ENCODE measurements at regions not wholly inside any gene's neighbourhood (a gene's known extent, or its start where the extent isn't known, plus 50 kb on each side); places are given as distances from the start of the nearest gene placed in this dataset.
A peak's percentile ranks its signal among the peaks of the same experiment; 100 is the strongest.

GRCh38 chr6:156309017-156309416 lies 468.2 kb upstream of the ARID1B start:
- Mint-ChIP-seq H3K27ac (no peak overlapping the region), H3K4me1 (ENCODE audit: low read depth) (no peaks in the 10 kb centered on the region), H3K9me3 (ENCODE audit: low read depth) (no peaks in the 10 kb centered on the region), H3K36me3 (no peaks in the 10 kb centered on the region), H3K4me3 (no peak overlapping the region), H3K27me3 (no peaks in the 10 kb centered on the region)

GRCh38 chr6:156308604-156309003 lies 468.6 kb upstream of the ARID1B start:
- no peak overlapping the region for H3K27ac Mint-ChIP-seq
- H3K27me3 Mint-ChIP-seq, result no peaks in the 10 kb centered on the region
- H3K36me3 Mint-ChIP-seq, result no peaks in the 10 kb centered on the region
- no peak overlapping the region for H3K4me3 Mint-ChIP-seq
- H3K4me1 Mint-ChIP-seq (ENCODE audit: low read depth), result no peaks in the 10 kb centered on the region
- H3K9me3 Mint-ChIP-seq (ENCODE audit: low read depth), result no peaks in the 10 kb centered on the region

GRCh38 chr6:156306531-156306930 lies 470.6 kb upstream of the ARID1B start:
- Mint-ChIP-seq H3K27ac (no peak overlapping the region), H3K9me3 (ENCODE audit: low read depth) (no peaks in the 10 kb centered on the region), H3K4me3 (no peak overlapping the region), H3K36me3 (no peaks in the 10 kb centered on the region), H3K27me3 (no peaks in the 10 kb centered on the region), H3K4me1 (ENCODE audit: low read depth) (no peaks in the 10 kb centered on the region)

GRCh38 chr6:156283091-156283490 lies 494.1 kb upstream of the ARID1B start:
- peaks cover 6% of the 10 kb centered on the region for H3K27me3 Mint-ChIP-seq
- no peak overlapping the region for H3K4me3 Mint-ChIP-seq
- no peaks in the 10 kb centered on the region for H3K9me3 Mint-ChIP-seq (ENCODE audit: low read depth)
- H3K36me3 Mint-ChIP-seq, result no peaks in the 10 kb centered on the region
- no peaks in the 10 kb centered on the region for H3K4me1 Mint-ChIP-seq (ENCODE audit: low read depth)
- H3K27ac Mint-ChIP-seq, result no peak overlapping the region

- Mint-ChIP-seq H3K4me1 (ENCODE audit: low read depth) (no peaks in the 10 kb centered on the region), H3K4me3 (no peak overlapping the region), H3K36me3 (peaks cover 3% of the 10 kb centered on the region), H3K27ac (no peak overlapping the region), H3K27me3 (peaks cover 6% of the 10 kb centered on the region), H3K9me3 (ENCODE audit: low read depth) (peaks cover 4% of the 10 kb centered on the region)
Observed at GRCh38 chr6:156282087-156282486, 495.1 kb upstream of the ARID1B start.

- H3K36me3 Mint-ChIP-seq, result peaks cover 3% of the 10 kb centered on the region
- H3K4me3 Mint-ChIP-seq, result no peak overlapping the region
- H3K9me3 Mint-ChIP-seq (ENCODE audit: low read depth), result peaks cover 4% of the 10 kb centered on the region
- H3K4me1 Mint-ChIP-seq (ENCODE audit: low read depth), result no peaks in the 10 kb centered on the region
- no peak overlapping the region for H3K27ac Mint-ChIP-seq
- peaks cover 3% of the 10 kb centered on the region for H3K27me3 Mint-ChIP-seq
Observed at GRCh38 chr6:156281266-156281665, 495.9 kb upstream of the ARID1B start.

GRCh38 chr6:156280065-156280464 lies 497.1 kb upstream of the ARID1B start:
- H3K4me1 Mint-ChIP-seq (ENCODE audit: low read depth), result no peaks in the 10 kb centered on the region
- peaks cover 3% of the 10 kb centered on the region for H3K36me3 Mint-ChIP-seq
- peaks cover 4% of the 10 kb centered on the region for H3K9me3 Mint-ChIP-seq (ENCODE audit: low read depth)
- H3K4me3 Mint-ChIP-seq, result no peak overlapping the region
- no peak overlapping the region for H3K27ac Mint-ChIP-seq
- peaks cover 4% of the 10 kb centered on the region for H3K27me3 Mint-ChIP-seq

GRCh38 chr6:156279261-156279969 lies 497.8 kb upstream of the ARID1B start:
- peaks cover 4% of the 10 kb centered on the region for H3K9me3 Mint-ChIP-seq (ENCODE audit: low read depth)
- H3K4me1 Mint-ChIP-seq (ENCODE audit: low read depth), result no peaks in the 10 kb centered on the region
- H3K27ac Mint-ChIP-seq, result no peak overlapping the region
- H3K36me3 Mint-ChIP-seq, result peaks cover 3% of the 10 kb centered on the region
- H3K4me3 Mint-ChIP-seq, result no peak overlapping the region
- H3K27me3 Mint-ChIP-seq, result peaks cover 4% of the 10 kb centered on the region

- peaks cover 3% of the 10 kb centered on the region for H3K27me3 Mint-ChIP-seq
- no peak overlapping the region for H3K27ac Mint-ChIP-seq
- H3K36me3 Mint-ChIP-seq, result peaks cover 3% of the 10 kb centered on the region
- H3K4me3 Mint-ChIP-seq, result no peak overlapping the region
- H3K4me1 Mint-ChIP-seq (ENCODE audit: low read depth), result peaks cover 22% of the 10 kb centered on the region
- H3K9me3 Mint-ChIP-seq (ENCODE audit: low read depth), result peaks cover 4% of the 10 kb centered on the region
Observed at GRCh38 chr6:156273065-156273711, 504.0 kb upstream of the ARID1B start.

GRCh38 chr6:156269751-156270369 lies 507.3 kb upstream of the ARID1B start:
- H3K27ac Mint-ChIP-seq, result peak overlapping the region; percentile 69
- H3K4me1 Mint-ChIP-seq (ENCODE audit: low read depth), result peaks cover 23% of the 10 kb centered on the region
- no peaks in the 10 kb centered on the region for H3K9me3 Mint-ChIP-seq (ENCODE audit: low read depth)
- peak overlapping the region; percentile 77 for H3K4me3 Mint-ChIP-seq
- peaks cover 2% of the 10 kb centered on the region for H3K27me3 Mint-ChIP-seq
- H3K36me3 Mint-ChIP-seq, result no peaks in the 10 kb centered on the region

- H3K27ac Mint-ChIP-seq, result no peak overlapping the region
- peak overlapping the region; percentile 55 for H3K4me3 Mint-ChIP-seq
- H3K9me3 Mint-ChIP-seq (ENCODE audit: low read depth), result no peaks in the 10 kb centered on the region
- H3K4me1 Mint-ChIP-seq (ENCODE audit: low read depth), result peaks cover 23% of the 10 kb centered on the region
- H3K36me3 Mint-ChIP-seq, result no peaks in the 10 kb centered on the region
- peaks cover 2% of the 10 kb centered on the region for H3K27me3 Mint-ChIP-seq
Observed at GRCh38 chr6:156268849-156269248, 508.3 kb upstream of the ARID1B start.

- H3K27ac Mint-ChIP-seq, result no peak overlapping the region
- H3K27me3 Mint-ChIP-seq, result peaks cover 1% of the 10 kb centered on the region
- no peaks in the 10 kb centered on the region for H3K36me3 Mint-ChIP-seq
- H3K4me1 Mint-ChIP-seq (ENCODE audit: low read depth), result no peaks in the 10 kb centered on the region
- no peak overlapping the region for H3K4me3 Mint-ChIP-seq
- no peaks in the 10 kb centered on the region for H3K9me3 Mint-ChIP-seq (ENCODE audit: low read depth)
Observed at GRCh38 chr6:156262014-156262413, 515.2 kb upstream of the ARID1B start.

- Mint-ChIP-seq H3K27me3 (no peaks in the 10 kb centered on the region), H3K36me3 (no peaks in the 10 kb centered on the region), H3K4me1 (ENCODE audit: low read depth) (peaks cover 3% of the 10 kb centered on the region), H3K27ac (no peak overlapping the region), H3K9me3 (ENCODE audit: low read depth) (no peaks in the 10 kb centered on the region), H3K4me3 (no peak overlapping the region)
Observed at GRCh38 chr6:156260815-156261214, 516.4 kb upstream of the ARID1B start.

- H3K4me3 Mint-ChIP-seq, result no peak overlapping the region
- no peaks in the 10 kb centered on the region for H3K36me3 Mint-ChIP-seq
- peaks cover 5% of the 10 kb centered on the region for H3K4me1 Mint-ChIP-seq (ENCODE audit: low read depth)
- H3K9me3 Mint-ChIP-seq (ENCODE audit: low read depth), result no peaks in the 10 kb centered on the region
- H3K27ac Mint-ChIP-seq, result no peak overlapping the region
- H3K27me3 Mint-ChIP-seq, result no peaks in the 10 kb centered on the region
Observed at GRCh38 chr6:156258981-156259380, 518.2 kb upstream of the ARID1B start.

- peak overlapping the region; percentile 41 for H3K27ac Mint-ChIP-seq
- peaks cover 5% of the 10 kb centered on the region for H3K36me3 Mint-ChIP-seq
- H3K4me1 Mint-ChIP-seq (ENCODE audit: low read depth), result peaks cover 7% of the 10 kb centered on the region
- peaks cover 3% of the 10 kb centered on the region for H3K9me3 Mint-ChIP-seq (ENCODE audit: low read depth)
- no peaks in the 10 kb centered on the region for H3K27me3 Mint-ChIP-seq
- H3K4me3 Mint-ChIP-seq, result no peak overlapping the region
Observed at GRCh38 chr6:156256161-156256560, 521.0 kb upstream of the ARID1B start.

Measured in activated naive CD8-positive, alpha-beta T cell (primary cell).